NCI-H2081 (cell line): ENCODE measurements at regions not wholly inside any gene's neighbourhood (a gene's known extent, or its start where the extent isn't known, plus 50 kb on each side); places are given as distances from the start of the nearest gene placed in this dataset.

Source experiments
- DNase-seq, 2 experiments: peaks; one replicate each; lab custom pipeline; 2025; lab: John Stamatoyannopoulos, UW

- no peak for DNase-seq
Observed at GRCh38 chr5:135702191-135702590, 123.4 kb upstream of the CXCL14 start.

GRCh38 chr5:135700731-135701130, 121.9 kb upstream of the CXCL14 start:
- DNase-seq = no peak

GRCh38 chr5:135697959-135698345, 119.2 kb upstream of the CXCL14 start:
- DNase-seq = no peak

GRCh38 chr5:135697251-135697958, 118.6 kb upstream of the CXCL14 start:
- no peak for DNase-seq

- DNase-seq = no peak
Observed at GRCh38 chr5:135696317-135696716, 117.5 kb upstream of the CXCL14 start.

- no peak for DNase-seq
Observed at GRCh38 chr5:135695656-135696313, 117.0 kb upstream of the CXCL14 start.

GRCh38 chr5:135694906-135695305, 116.1 kb upstream of the CXCL14 start:
- DNase-seq = no peak

- DNase-seq = no peak
Observed at GRCh38 chr5:135694012-135694411, 115.2 kb upstream of the CXCL14 start.

GRCh38 chr5:135693371-135693955, 114.7 kb upstream of the CXCL14 start:
- DNase-seq = no peak

GRCh38 chr5:135691044-135691443, 112.3 kb upstream of the CXCL14 start:
- DNase-seq = no peak

GRCh38 chr5:135690466-135690865, 111.7 kb upstream of the CXCL14 start:
- DNase-seq = no peak

- no peak for DNase-seq
Observed at GRCh38 chr5:135689506-135689905, 110.7 kb upstream of the CXCL14 start.

- DNase-seq = no peak
Observed at GRCh38 chr5:135688385-135688784, 109.6 kb upstream of the CXCL14 start.

- DNase-seq = no peak
Observed at GRCh38 chr5:135683189-135683588, 104.4 kb upstream of the CXCL14 start.

GRCh38 chr5:135680713-135681112, 101.9 kb upstream of the CXCL14 start:
- DNase-seq = no peak

GRCh38 chr5:135678640-135679268, 100.0 kb upstream of the CXCL14 start:
- no peak for DNase-seq

- DNase-seq = no peak
Observed at GRCh38 chr5:135671966-135672365, 93.2 kb upstream of the CXCL14 start.

- DNase-seq = no peak
Observed at GRCh38 chr5:135671052-135671705, 92.4 kb upstream of the CXCL14 start.

- DNase-seq = no peak
Observed at GRCh38 chr5:135670588-135670987, 91.8 kb upstream of the CXCL14 start.

GRCh38 chr5:135669416-135669815, 90.6 kb upstream of the CXCL14 start:
- DNase-seq = no peak

- no peak for DNase-seq
Observed at GRCh38 chr5:135667673-135668072, 88.9 kb upstream of the CXCL14 start.

GRCh38 chr5:135667204-135667603, 88.4 kb upstream of the CXCL14 start:
- DNase-seq = no peak
